ENCODE measurements at regions not wholly inside any gene's neighbourhood (a gene's known extent, or its start where the extent isn't known, plus 50 kb on each side); places are given as distances from the start of the nearest gene placed in this dataset.

DNA sequence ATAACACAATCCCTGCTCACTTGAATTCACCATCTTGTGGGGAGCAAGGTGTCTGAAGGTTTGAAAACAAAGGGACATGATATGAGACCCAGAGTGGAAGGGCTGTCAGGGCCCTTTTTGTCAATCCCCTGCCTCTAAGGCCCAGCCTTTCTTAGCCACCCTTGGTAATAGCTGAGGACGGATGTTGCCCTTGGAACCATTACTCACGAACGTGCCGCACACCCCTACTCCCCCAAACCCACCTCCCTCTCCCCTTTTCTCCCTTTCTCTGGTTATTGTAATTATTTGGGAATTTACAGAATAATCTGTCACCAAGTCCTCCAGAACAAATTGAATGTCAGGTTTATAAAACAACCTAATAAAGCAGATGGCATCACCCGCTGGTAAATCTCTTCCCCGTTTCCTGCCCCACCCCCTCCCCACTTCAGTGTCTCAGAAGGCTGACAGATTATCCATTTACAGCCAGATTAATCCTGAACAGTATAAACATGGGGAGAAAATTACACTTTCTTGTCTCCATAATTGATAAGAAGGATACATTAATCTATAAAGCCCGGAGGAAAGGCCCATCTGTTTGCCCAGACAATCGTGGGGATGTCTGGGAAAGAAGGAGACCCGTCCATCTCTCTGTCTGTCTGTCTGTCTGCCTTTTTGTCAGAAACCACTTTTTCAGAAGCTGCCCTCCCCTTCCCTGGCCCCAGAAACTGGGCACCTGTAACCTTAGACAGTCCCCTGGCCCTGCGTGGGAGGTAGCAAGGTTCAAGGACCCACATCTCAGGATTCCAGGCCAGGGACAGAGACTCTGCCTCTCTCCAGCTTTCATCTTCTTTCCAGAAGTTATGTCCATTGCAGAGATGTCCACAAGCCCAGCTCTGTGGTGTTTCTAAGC lies 60.6 kb upstream of the CD34 start:
- FAIRE-seq (no peak), DNase-seq (ENCODE audit: extremely low spot score, insufficient read length, low read depth) (no peak)

DNA sequence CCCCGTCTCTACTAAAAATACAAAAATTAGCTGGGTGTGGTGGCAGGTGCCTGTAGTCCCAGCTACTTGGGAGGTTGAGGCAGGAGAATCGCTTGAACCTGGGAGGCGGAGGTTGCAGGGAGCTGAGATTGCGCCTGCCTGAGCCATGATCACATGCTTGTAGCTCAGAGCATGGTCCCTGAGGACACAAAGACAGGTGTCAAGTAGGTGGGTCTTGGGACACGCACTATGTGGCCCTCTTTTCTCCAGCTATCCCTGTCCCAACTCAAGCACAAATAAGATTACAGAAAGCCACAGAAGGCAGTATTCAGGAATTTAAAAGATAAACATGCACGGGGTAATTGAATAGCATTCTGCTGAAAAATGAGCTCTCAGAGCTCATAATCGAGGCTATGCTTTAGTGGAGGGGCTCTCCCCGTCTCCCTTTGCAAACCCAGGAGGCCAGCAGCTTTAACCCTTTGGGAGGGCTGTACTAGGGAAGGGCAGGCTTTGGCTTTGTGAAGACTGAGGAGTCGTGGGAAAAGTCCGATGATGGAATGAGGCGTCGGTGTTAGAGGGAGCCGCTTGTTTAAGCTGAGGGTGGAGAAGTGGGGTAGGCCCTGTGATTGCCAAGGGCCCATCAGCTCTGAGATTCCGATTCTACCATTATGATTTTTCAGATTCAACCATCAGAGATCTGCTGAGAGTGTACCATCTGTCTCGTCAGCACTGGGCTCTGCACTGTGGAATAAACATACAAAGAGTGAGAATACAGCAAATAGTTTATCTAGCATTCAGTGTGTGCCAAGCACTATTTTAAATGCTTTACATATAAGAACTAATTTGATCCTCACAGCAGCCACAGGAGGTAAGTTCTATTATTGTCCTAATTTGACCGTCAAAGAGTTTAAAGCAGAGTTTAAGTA lies 59.7 kb upstream of the CD34 start:
- DNase-seq (ENCODE audit: extremely low spot score, insufficient read length, low read depth), result no peak
- FAIRE-seq, result no peak

DNA sequence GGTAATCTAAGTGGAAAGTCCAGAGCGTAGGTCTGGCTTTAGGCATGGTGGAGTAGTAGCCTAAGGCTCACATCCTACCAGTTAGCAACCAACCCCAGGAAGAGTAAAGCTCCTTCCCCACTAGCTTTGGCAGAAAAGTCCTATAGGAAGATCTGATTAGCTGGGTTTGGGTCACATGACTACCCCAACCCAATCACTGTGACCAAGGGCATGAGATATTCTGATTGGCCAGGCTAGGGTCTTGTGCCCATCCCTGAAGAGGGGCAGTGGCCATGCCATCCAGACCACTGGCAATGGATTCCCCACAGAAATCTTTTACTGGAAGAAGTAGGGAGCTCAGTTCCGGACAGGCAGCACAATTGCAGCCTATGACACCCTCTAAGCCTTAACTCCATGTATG lies 58.6 kb upstream of the CD34 start:
- FAIRE-seq, result no peak
- DNase-seq (ENCODE audit: extremely low spot score, insufficient read length, low read depth), result no peak

DNA sequence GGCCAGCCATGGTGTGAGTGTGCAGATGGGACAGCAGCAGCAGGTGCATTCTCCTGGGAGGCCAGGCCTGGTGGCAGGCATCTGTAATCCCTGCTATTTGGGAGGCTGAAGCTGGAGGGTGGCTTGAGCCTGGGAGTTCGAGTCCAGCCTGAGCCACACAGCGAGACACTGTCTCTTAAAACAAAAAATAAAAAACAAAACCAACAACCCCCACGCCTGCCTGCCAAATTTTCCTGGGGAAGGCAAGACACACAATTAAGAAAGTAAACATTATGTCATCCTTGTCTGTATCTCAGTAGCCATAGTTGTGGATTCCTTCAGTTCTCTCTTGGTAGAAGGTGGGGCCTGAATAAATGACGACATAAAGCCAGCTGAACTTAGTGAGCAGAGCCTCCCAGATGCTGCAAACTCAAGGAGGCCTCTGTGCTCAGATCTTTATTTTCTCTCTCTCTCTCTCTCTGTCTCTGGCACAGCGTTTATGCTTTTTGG lies 57.6 kb upstream of the CD34 start:
- no peak for FAIRE-seq
- DNase-seq (ENCODE audit: extremely low spot score, insufficient read length, low read depth), result no peak

DNA sequence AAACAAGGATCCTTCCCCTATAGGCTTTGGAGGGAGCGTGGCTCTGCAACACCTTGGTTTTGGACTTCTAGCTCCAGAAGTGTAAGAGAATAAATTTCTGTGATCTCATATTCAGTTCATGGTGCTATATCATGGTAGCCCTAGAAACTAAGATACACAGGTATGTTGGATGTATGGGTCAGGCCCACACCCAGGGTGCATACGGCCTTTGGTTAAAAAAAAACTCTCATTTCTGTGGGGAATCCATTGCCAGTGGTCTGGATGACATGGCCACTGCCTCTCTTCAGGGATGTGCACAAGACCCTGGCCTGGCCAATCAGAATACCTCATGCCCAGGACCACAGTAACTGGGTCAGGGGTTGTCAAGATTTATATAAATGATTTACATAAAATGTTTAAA lies 56.8 kb upstream of the CD34 start:
- FAIRE-seq, result no peak

DNA sequence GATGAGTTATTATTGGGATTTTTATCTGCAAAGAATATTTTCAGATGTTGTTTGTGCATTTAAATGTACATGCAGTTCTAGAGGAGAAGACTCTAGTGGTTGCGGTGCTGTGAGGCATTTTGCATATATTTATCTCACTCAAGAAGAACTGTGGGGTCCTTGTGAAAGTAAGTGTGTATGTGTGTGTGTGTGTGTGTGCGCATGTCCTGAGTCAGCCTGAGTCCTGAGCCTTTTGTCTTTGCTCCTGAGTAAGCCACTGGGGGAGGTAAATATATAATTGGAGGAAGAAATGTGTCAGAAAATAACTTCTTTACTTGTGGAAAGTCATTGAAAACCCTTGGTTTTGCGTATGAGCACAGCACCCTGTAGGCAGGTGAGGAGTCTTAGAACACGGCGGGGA lies 55.6 kb upstream of the CD34 start:
- no peak for FAIRE-seq
- DNase-seq (ENCODE audit: extremely low spot score, insufficient read length, low read depth), result no peak

More for the DNA sequence above, 56.8 kb upstream of the CD34 start:
- no peak for DNase-seq (ENCODE audit: extremely low spot score, insufficient read length, low read depth)

DNA sequence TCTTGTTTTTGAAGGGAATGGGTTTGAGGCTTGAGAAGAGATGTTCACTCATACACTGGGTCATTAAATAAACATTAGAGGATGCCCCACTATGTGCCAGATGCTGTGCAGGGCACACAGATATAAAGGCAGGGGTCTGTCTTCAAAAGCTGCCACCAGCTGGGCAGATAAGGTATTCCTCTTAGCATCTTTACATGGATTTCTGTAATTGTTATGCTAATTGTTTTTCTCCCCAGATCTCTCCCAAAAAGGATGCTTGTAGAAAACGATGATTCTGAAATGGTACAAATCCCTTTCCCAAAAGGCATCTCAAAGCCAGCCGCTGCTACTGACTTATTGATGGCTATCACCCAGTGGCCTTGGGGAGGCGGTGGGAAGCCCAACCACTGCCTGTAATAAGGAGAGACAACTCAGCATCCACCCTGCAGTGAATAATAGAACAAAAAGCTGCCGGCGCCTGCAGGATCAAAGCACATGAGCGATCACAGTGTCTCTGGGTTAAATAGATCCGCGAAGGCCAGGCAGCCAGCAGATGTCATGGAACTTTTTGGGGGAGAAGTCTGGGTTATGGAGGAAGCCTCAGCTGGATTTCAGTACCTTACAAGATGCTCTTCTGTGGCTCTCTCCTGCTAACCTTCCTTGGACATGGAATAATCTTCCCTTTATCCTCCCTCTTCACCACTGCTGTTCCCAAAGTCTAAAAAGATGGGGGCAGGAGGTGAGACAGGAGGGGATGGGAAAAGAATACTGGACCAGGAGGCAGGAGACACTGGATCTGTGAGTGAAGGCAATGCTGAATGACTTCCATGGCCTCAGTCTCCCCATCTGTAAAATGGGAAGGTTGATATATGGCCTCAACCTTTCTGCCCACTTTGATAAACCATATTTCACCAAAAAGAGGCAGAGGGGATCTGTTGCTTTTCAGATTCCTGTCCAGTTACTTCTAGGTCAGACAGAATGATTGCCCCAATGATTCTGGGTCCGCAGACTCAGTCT lies 54.8 kb upstream of the CD34 start:
- DNase-seq (ENCODE audit: extremely low spot score, insufficient read length, low read depth), result no peak
- FAIRE-seq, result no peak

DNA sequence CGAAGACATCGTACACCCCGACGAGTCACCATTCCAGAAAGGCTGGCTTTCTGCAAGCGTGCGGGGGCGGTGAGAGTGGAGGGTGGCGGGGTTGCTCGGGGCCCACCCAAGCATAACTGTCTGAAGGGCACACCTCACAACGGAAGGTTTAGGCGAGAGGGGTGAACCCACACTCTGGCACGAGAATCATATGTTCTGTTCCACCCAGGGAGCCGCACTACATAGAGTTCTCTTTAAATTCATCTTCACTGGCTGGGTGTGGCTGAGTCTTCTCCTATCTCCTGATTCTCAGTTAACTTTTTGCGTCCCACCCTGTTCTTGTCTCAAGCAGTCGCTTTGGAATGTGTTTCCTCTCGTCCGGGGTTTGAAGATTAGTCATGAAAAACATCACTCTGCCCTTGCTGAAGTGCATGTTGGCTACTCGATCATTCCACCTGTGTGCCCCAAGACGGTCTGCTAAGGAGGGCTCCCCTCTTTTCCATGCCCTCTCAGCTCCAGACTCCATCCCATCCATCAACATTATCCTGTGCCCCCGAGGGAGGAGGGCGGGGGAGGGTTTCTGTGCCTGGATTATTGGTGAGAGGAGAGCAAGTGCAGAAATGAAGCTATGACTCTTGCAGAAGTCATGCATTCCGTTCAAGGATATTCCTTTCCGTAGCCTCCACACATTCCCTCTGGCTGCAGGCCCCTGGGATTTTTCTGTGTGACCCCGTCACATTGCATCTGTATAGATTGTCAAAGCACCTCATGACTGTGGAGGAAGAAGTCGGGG lies 53.5 kb upstream of the CD34 start:
- FAIRE-seq, result no peak
- DNase-seq (ENCODE audit: extremely low spot score, insufficient read length, low read depth), result no peak

DNA sequence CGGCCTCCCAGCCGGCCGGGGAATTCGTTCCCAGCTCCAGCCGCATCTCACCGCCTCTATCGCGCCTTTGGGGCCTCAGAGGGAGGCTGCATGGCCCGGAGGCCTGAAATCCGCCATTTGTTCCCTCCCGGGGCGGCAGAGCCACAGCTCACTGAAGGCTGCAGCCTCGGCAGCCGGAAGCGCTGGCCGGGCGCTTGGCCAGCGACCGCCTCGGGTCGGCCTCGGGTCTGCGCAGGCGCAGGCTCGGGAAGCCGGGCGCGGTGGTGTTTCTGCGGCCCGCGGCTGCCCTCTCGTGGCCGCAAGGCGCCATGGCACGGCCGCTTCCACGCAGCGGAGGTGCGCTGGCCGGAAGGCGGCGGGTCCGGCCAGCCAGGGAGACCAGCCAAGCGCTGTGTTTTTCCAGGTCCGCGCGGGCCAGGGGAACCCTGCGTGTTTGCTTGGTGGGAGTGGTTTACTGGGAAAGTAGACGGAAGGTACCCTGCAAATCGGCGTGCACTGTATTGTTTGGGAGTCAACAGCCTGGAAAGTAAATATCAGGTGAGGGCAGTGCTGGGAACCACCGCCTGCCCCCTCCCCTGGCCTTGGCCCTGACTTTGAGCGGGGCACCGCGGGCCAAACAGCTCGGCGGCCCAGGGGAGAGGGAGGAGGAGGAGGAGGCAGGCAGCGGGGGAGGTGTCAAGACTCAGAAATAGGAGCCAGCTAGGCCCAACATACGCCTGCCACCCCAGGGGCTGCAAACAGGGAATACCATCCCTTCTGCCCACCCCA lies 52.7 kb upstream of the CD34 start:
- FAIRE-seq, result peak; percentile 91

DNA sequence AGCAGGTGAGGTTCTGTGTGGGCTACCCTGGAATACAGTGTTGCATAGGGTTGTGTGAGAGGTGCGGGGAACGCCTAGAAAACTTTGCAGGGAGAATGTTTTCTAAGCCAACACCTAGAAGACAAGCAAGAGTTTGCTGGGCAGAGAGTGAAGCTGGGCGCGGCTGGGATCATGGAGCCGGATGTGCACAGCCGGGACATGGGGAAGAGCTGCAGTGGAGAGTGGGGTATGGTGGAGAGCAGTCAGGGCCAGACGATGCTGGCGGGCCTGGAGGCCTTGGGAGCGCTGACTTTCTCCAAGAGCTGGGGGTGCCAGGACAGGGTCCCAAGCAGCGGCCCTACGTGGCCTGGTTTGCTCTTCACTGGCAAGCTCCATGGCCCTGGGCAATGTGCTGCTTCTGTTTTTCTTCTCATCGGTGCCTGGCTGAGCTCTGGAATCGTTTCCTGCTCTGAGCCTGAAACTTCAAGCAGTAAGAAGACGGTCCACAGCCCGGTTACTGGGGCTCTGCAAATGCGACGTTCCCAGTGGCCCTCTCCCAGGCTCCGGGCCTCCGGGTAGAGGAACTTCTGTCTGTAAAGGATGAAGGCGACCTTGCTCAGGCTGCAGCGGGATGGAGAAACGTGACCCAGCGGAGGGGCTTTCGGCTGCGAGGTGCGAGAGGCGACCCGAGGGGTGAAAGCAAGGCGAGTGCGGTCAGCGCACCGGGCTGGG lies 51.9 kb upstream of the CD34 start:
- DNase-seq (ENCODE audit: extremely low spot score, insufficient read length, low read depth), result peak; percentile 7
- FAIRE-seq, result no peak

More for the DNA sequence above, 52.7 kb upstream of the CD34 start:
- peak; percentile 96 for DNase-seq (ENCODE audit: extremely low spot score, insufficient read length, low read depth)
